OCI-LY1 (cell line): ENCODE measurements at regions not wholly inside any gene's neighbourhood (a gene's known extent, or its start where the extent isn't known, plus 50 kb on each side); places are given as distances from the start of the nearest gene placed in this dataset.

Experiments used
- EZH2 ChIP-seq: fragments of 200-600 bp; sonication (generic), shearing (Covaris generic); IDR thresholded peaks from 2 replicates; pipeline ENCODE4 v1.8.0; 2017; ENCODE audit warnings: borderline replicate concordance, mixed run types, mild to moderate bottlenecking, antibody characterized with exemption, low read length, moderate library complexity, mixed read lengths
- TF ChIP-seq, protein P1 (sequence below): fragments of 200-600 bp; sonication (generic), shearing (Covaris generic); IDR thresholded peaks from 2 replicates; pipeline ENCODE4 v1.5.1; 2017; ENCODE audit warnings: mild to moderate bottlenecking, antibody characterized with exemption, low read length, moderate library complexity, mixed read lengths

DNA sequence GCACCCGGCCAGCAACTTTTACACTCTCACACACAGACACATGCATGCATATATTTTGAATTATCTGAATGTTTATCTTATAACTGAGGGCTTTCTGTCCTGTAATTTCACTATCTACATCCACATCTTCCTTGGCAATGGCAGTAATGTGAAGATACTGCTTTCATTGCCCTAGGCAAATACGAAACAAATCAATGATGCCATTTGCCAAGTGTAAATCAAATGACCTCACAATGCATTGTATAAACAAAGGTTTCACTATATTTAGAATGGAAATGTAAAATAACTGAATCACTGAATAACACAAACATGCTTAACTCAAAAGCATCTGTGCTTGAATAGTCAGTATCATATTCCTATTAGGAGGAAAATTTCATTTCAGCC is 455.6 kb downstream of the TBL1XR1 start:
- TF ChIP-seq, protein P1, sequence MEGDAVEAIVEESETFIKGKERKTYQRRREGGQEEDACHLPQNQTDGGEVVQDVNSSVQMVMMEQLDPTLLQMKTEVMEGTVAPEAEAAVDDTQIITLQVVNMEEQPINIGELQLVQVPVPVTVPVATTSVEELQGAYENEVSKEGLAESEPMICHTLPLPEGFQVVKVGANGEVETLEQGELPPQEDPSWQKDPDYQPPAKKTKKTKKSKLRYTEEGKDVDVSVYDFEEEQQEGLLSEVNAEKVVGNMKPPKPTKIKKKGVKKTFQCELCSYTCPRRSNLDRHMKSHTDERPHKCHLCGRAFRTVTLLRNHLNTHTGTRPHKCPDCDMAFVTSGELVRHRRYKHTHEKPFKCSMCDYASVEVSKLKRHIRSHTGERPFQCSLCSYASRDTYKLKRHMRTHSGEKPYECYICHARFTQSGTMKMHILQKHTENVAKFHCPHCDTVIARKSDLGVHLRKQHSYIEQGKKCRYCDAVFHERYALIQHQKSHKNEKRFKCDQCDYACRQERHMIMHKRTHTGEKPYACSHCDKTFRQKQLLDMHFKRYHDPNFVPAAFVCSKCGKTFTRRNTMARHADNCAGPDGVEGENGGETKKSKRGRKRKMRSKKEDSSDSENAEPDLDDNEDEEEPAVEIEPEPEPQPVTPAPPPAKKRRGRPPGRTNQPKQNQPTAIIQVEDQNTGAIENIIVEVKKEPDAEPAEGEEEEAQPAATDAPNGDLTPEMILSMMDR: no peak
- no peak for TF ChIP-seq EZH2
